ENCODE measurements at regions not wholly inside any gene's neighbourhood (a gene's known extent, or its start where the extent isn't known, plus 50 kb on each side); places are given as distances from the start of the nearest gene placed in this dataset.

DNA sequence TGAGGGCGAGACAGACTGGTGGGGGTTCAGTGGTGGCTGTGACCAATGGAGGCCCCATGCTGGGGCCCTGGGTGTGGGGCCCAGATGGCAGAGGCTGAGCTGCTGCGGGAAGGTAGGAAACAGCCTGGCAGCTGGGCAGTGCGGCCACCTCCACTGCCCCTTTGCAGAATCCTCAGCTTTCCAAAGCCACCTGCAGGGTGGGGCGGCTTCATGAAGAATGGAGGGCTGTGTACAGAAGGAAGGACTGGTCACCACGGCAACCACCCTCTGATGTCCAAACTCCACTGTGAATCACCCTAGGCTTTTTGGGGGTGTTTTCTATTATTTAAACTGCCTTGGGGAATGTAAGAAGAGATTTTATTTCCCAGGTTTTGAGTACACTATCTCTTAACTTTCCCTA, 166.3 kb upstream of the NAV2 start:
- POLR2A ChIA-PET = no interaction called here
- Mint-ChIP-seq H3K27ac (no peak overlapping the region), H3K36me3 (ENCODE audit: low read depth) (no peaks in the 10 kb centered on the region), H3K9me3 (no peaks in the 10 kb centered on the region), H3K4me1 (ENCODE audit: low read depth) (no peaks in the 10 kb centered on the region), H3K4me3 (no peak overlapping the region), H3K27me3 (peaks cover 2% of the 10 kb centered on the region)
- TF ChIP-seq, protein P1, sequence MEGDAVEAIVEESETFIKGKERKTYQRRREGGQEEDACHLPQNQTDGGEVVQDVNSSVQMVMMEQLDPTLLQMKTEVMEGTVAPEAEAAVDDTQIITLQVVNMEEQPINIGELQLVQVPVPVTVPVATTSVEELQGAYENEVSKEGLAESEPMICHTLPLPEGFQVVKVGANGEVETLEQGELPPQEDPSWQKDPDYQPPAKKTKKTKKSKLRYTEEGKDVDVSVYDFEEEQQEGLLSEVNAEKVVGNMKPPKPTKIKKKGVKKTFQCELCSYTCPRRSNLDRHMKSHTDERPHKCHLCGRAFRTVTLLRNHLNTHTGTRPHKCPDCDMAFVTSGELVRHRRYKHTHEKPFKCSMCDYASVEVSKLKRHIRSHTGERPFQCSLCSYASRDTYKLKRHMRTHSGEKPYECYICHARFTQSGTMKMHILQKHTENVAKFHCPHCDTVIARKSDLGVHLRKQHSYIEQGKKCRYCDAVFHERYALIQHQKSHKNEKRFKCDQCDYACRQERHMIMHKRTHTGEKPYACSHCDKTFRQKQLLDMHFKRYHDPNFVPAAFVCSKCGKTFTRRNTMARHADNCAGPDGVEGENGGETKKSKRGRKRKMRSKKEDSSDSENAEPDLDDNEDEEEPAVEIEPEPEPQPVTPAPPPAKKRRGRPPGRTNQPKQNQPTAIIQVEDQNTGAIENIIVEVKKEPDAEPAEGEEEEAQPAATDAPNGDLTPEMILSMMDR (IDR thresholded peaks at IDR 0.05) = no peak
- intact Hi-C loops (cut with micrococcal nuclease) = no loop called here
- ATAC-seq (no peak), DNase-seq (no peak)
- CTCF ChIA-PET = interaction anchor here (1.0 to 1.1 kb wide), 3 partner anchors 18 to 286 kb away, joined by 3 read pairs; no protein-coding TSS in a partner anchor

DNA sequence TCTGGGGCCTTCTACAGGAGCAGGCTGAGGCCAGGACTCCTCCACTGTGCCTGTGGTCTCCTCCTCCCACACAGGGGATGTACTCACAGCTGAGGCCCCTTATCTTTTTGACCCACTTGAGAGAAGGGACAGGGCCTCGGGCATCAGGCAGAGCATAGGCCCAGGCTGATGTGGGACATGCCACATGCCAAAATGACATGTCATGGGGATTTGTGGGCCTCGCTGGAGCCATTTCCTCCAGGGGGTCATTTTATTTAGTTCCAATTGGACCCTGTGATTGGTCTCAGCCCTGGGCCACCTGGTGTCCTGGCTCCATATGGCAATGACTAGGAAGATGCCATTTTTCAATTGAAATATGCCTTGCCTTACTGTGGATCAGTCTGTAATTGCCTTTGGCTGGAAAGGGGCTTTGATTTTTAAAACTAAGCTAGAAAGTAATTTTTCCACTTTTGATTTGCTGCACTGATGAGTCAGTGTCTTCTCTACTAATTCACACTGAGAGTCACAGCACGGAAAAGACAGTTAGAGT, 171.1 kb upstream of the NAV2 start:
- H3K4me1 Mint-ChIP-seq (ENCODE audit: low read depth) = no peaks in the 10 kb centered on the region
- DNase-seq = no peak
- H3K9me3 Mint-ChIP-seq = no peaks in the 10 kb centered on the region
- no peak for ATAC-seq
- intact Hi-C loops (cut with micrococcal nuclease) = no loop called here
- no peak overlapping the region for H3K4me3 Mint-ChIP-seq
- peaks cover 3% of the 10 kb centered on the region for H3K27me3 Mint-ChIP-seq
- no peaks in the 10 kb centered on the region for H3K36me3 Mint-ChIP-seq (ENCODE audit: low read depth)
- CTCF ChIA-PET = interaction anchor here (1.4 kb wide), 1 partner anchor 465 kb away, joined by 3 read pairs; no protein-coding TSS in a partner anchor
- no peak overlapping the region for H3K27ac Mint-ChIP-seq
- TF ChIP-seq, protein P1 (IDR thresholded peaks at IDR 0.05) = no peak
- POLR2A ChIA-PET = no interaction called here

DNA sequence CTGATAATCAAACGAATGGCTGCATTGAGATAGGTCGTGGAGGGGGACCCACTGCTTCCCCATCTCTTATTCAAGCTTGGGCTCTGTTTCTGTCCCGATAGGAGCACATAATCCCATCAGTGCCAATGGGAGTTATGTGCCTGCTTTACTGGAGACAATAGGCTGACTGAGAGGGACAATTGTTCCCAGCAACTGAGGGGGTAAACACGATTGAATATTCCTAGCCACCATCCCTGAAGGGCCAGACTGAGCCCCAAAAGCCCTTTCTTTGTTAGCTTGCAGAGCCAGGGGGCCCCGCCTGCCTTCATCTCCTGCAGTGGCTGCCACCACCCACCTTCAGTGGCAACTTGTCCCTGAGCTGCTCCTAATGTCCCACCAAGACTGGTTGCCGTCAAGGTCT, 172.8 kb upstream of the NAV2 start:
- H3K4me3 Mint-ChIP-seq = no peak overlapping the region
- no peaks in the 10 kb centered on the region for H3K36me3 Mint-ChIP-seq (ENCODE audit: low read depth)
- ChIA-PET CTCF (interaction anchor here (1.0 to 1.1 kb wide), 2 partner anchors 14 to 463 kb away, joined by 3 to 4 read pairs; no protein-coding TSS in a partner anchor), POLR2A (no interaction called here)
- DNase-seq (no peak), ATAC-seq (no peak)
- H3K4me1 Mint-ChIP-seq (ENCODE audit: low read depth) = no peaks in the 10 kb centered on the region
- intact Hi-C loops (cut with micrococcal nuclease) = loop anchor here (10.0 kb wide), 1 partner anchor 55 kb away; no protein-coding TSS in a partner anchor
- no peak overlapping the region for H3K27ac Mint-ChIP-seq
- no peaks in the 10 kb centered on the region for H3K9me3 Mint-ChIP-seq
- H3K27me3 Mint-ChIP-seq = peaks cover 3% of the 10 kb centered on the region
- TF ChIP-seq, protein P1 (IDR thresholded peaks at IDR 0.05) = no peak

DNA sequence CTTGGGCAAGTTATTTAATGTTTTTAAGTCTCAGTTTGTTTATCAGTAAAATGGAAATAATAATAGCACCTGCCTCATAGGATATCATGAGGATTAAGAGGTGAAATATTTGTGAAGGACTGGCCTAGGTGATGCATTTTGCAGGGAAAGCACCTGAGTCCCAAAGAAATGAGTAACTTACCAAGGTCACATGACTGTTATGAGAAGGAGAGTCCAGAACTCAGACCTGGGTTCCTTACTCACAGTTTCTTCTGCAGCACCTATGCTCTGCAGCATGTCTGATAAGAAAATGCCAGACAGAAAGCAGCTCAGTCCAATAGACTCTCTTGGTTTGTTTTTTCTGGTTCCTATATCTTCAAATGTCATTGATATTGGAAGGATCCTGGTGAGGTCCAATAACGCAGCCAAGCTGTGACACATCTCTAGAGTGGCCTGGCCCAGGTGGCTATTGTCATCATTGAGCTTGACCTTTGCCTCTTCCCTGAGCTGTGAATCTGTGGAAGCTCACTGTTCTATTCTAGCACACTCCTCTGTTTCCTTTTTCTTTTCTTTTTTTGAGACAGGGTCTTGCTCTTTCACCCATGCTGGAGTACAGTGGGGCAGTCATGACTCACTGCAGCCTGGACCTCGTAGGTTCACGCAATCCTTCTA, 174.7 kb upstream of the NAV2 start:
- Mint-ChIP-seq H3K36me3 (ENCODE audit: low read depth) (no peaks in the 10 kb centered on the region), H3K27me3 (peaks cover 3% of the 10 kb centered on the region), H3K9me3 (no peaks in the 10 kb centered on the region), H3K27ac (no peak overlapping the region), H3K4me3 (no peak overlapping the region), H3K4me1 (ENCODE audit: low read depth) (no peaks in the 10 kb centered on the region)
- no peak for ATAC-seq
- TF ChIP-seq, protein P1 (IDR thresholded peaks at IDR 0.05) = no peak
- ChIA-PET POLR2A (no interaction called here), CTCF (no interaction called here)
- intact Hi-C loops (cut with micrococcal nuclease) = loop anchor here (10.0 kb wide), 1 partner anchor 57 kb away; no protein-coding TSS in a partner anchor
- DNase-seq = no peak

DNA sequence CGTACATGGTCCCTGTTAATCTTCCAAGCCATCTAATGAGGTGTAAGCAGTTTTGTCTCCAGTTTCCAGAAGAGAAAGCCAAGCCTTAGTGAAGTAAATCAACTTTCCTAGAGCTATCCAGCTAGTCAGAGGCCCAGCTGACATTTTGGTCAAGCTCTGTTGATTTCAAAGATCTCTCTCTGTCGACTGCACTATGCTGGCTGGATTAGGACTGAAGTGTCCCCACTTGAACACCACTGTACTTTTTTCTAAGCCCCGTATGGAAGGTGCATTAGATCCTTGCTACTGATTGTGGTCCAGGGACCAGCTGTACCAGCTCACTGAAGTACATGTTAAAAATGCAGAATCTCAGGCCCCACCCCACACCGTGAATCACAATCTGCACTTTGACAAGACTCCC, 176.5 kb upstream of the NAV2 start:
- Mint-ChIP-seq H3K9me3 (no peaks in the 10 kb centered on the region), H3K27me3 (peaks cover 2% of the 10 kb centered on the region), H3K36me3 (ENCODE audit: low read depth) (no peaks in the 10 kb centered on the region), H3K4me3 (no peak overlapping the region), H3K4me1 (ENCODE audit: low read depth) (no peaks in the 10 kb centered on the region), H3K27ac (no peak overlapping the region)
- ATAC-seq = no peak
- ChIA-PET CTCF (interaction anchor here (0.6 to 1.9 kb wide), 4 partner anchors 16 to 465 kb away, joined by 3 to 5 read pairs (median 4); no protein-coding TSS in a partner anchor), POLR2A (no interaction called here)
- TF ChIP-seq, protein P1 (IDR thresholded peaks at IDR 0.05) = no peak
- intact Hi-C loops (cut with micrococcal nuclease) = loop anchor here (10.0 kb wide), 1 partner anchor 59 kb away; no protein-coding TSS in a partner anchor
- no peak for DNase-seq
